SK-N-SH (cell line): ENCODE measurements at regions not wholly inside any gene's neighbourhood (a gene's known extent, or its start where the extent isn't known, plus 50 kb on each side); places are given as distances from the start of the nearest gene placed in this dataset.

Experiments
- CTCF ChIP-seq: fragments of 200-600 bp; sonication (generic); IDR thresholded peaks from 2 replicates; pipeline ENCODE4 v1.6.1; 2017; ENCODE audit warnings: antibody characterized with exemption, mild to moderate bottlenecking, moderate library complexity
- EZH2phosphoT487 ChIP-seq: fragments of 200-600 bp; sonication (generic); IDR thresholded peaks from 2 replicates; pipeline ENCODE4 v1.6.1; 2017; ENCODE audit warnings: low read depth, mixed run types, mild to moderate bottlenecking, antibody characterized with exemption, moderate library complexity, borderline replicate concordance
- POLR2AphosphoS5 ChIP-seq: IDR thresholded peaks from 2 replicates; pipeline ENCODE4 v1.6.1; 2012; ENCODE audit warnings: low read depth, low read length
- TAF1 ChIP-seq: IDR thresholded peaks from 2 replicates; pipeline ENCODE4 v1.6.1; 2012; ENCODE audit warnings: low read depth, mild to moderate bottlenecking, low read length, moderate library complexity, borderline replicate concordance
- YY1 ChIP-seq: IDR thresholded peaks from 2 replicates; pipeline ENCODE4 v1.4.0; 2012; ENCODE audit warnings: low read depth, mild to moderate bottlenecking

- TF ChIP-seq CTCF (no peak), YY1 (no peak), EZH2phosphoT487 (no peak), POLR2AphosphoS5 (no peak), TAF1 (no peak)
Observed at GRCh38 chr22:48483764-48484528, 1343.7 kb downstream of the BRD1 start.
